Left hindlimb (tissue), 1 donor: ENCODE measurements at regions not wholly inside any gene's neighbourhood (a gene's known extent, or its start where the extent isn't known, plus 50 kb on each side); places are given as distances from the start of the nearest gene placed in this dataset.
"Not testable (repeated sequence)": the region's sequence is repeated elsewhere in the genome, so short reads cannot be mapped to it uniquely, and the experiment has no call there.

Experiments
- DNase-seq: peaks from one replicate; pipeline ENCODE4 v3.0.0-alpha.2; 2018

GRCh38 chr13:80677227-80677626 lies 336.3 kb upstream of the SPRY2 start:
- no peak for DNase-seq

DNA sequence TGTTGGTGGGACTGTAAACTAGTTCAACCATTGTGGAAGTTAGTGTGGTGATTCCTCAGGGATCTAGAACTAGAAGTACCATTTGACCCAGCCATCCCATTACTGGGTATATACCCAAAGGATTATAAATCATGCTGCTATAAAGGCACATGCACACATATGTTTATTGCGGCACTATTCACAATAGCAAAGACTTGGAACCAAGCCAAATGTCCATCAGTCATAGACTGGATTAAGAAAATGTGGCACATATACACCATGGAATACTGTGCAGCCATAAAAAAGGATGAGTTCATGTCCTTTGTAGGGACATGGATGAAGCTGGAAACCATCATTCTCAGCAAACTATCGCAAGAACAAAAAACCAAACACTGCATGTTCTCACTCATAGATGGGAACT lies 334.5 kb upstream of the SPRY2 start:
- not testable (repeated sequence) for DNase-seq

DNA sequence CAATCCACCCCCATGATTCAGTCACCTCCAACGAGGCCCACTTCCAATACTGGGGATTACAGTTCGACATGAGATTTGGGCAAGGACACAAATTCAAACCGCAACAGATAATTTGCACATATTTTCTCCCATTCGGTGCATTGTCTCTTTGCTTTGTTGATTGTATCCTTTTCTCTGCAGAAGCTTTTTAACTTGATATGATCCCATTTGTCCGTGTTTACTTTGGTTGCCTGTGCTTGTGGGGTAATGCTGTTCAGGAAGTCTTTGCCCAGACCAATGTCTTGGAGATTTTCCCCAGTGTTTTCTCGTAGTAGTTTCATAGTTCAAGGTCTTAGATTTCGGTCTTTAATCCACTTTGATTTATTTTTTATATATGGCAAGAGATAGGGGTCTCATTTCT lies 330.8 kb upstream of the SPRY2 start:
- DNase-seq = no peak

DNA sequence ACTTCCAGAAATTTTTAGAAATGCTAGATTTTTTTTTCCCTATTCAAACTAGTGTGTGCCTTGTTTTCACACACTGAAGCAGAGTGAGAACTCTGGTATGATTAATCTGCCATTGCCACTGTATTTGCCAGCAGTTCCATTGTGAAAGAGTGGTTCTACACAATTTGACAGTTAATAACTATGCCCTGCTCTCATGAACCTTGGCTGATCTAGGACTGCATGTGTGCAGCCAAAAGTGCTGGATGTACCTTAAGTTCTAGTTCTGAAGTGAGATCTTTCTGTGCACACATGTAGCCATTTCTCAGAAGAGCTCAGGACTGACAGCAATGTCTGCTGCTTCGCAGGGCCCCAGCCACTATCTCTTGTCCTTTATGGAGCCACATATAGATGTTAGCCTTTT lies 328.2 kb upstream of the SPRY2 start:
- DNase-seq = no peak

GRCh38 chr13:80668452-80668851 lies 327.5 kb upstream of the SPRY2 start:
- DNase-seq = no peak

- DNase-seq = no peak
Observed at GRCh38 chr13:80666782-80667552, 326.0 kb upstream of the SPRY2 start.

DNA sequence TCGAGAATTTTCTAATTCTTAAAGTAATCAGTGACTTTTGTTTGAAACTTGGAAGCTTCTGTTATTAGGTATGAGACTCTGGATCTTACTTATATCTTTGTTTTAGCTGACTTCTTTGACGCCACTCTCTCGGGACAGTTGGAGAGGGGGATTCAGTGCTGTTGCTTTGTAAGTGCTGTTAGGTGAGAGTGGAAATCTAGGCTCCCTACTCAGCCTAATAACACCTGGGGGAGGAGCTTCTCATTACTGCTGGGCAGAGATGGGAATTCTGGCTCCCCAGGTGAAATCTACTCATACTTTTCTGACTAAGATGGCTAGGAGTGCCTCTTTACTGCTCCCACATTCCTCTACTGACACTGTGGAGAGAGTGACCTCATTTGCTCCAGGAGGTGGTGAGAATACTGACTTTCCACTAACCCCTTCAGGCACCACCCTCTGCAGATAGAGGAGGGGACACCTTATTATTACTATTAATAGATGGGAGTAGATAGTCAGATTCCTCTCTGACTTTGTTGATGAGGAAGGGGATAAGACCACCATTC lies 324.9 kb upstream of the SPRY2 start:
- no peak for DNase-seq

- DNase-seq = no peak
Observed at GRCh38 chr13:80664950-80665349, 324.0 kb upstream of the SPRY2 start.

DNA sequence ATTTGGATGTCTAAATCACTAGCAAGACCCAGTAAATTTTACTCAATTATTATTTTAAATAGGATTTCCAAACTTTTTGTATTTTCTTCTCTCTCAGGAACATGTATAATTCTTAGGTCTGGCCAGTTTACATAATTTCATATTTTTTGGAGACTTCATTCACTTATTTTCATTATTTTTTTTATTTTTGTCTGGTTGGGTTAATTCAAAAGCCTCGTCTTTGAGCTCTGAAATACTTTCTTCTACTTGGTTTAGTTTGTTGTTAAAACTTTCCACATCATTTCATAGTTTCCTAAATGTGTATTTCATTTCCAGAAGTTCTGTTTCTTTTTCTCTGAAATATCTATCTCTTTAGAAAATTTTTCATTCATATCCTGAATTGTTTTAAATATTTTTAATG lies 322.9 kb upstream of the SPRY2 start:
- DNase-seq = no peak

DNA sequence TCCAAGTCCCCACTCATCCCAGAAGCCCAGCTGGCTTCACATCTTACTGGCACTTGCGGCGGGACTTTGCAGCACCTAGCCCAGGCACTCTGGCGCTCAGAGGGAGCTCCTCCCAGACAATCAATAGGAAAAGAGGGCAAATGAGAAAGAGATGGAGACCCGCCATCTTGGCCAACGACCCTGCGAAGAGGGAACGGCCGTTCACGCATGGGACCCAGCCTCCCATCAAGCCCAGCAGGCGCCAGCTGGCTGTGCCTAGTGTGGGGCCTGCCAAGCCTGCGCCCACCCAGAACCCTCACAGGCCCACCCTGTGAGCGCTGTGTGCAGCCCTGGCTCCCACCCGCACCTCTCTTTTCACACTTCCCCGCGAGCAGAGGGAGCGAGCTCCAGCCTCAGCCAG lies 317.8 kb upstream of the SPRY2 start:
- no peak for DNase-seq

DNA sequence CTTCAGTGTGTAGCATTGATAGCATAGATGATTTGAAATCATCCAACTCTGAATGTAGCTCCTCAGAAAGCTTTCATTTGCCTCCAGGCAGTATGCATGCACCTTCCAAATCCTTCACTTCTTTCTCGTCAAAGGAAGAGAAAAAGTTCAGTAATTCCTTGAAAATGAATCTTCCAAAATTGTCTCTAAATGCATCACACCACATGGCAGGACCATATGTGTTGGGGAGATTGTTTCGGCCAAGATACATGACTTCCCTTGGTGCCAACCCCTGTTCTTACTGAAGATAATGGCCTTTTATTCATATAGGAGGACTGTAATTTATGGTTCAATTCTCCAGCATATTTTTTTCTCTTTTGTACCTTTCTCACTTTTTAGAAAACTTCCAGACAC lies 315.6 kb upstream of the SPRY2 start:
- no peak for DNase-seq

DNA sequence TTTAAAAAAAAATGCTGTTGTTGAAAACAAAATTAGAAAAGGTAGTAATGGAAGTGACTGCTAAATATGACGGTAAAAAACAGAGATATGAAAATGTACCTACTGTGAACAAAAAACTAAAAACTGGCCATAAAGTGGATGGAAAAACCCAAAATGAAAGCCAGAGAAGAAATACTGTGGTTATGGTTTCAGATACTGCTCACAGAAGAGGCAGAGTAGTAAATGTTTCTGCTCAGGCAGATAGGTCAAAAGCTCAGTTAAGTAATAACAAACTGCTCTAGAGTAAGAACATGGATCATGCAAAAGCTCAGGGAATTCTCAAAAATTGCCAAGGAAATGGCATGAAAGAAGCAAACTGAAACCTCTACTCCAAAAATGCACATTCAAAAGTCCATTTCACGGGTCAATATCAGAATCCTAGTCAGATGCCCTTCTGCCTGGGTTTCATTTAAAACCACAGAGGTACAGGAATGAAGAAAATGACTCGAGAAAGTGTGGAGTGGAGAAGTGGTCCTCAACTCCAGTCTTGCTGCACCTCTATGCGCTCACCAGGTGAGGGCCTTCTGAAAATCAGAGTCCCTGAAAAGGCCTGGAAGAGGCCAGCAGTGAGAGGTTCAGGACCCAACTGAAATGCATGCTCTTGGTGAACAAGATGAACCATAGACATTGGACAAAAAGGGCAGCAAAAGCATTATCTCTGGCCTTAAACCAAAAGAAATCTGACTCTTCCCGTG lies 315.0 kb upstream of the SPRY2 start:
- no peak for DNase-seq

DNA sequence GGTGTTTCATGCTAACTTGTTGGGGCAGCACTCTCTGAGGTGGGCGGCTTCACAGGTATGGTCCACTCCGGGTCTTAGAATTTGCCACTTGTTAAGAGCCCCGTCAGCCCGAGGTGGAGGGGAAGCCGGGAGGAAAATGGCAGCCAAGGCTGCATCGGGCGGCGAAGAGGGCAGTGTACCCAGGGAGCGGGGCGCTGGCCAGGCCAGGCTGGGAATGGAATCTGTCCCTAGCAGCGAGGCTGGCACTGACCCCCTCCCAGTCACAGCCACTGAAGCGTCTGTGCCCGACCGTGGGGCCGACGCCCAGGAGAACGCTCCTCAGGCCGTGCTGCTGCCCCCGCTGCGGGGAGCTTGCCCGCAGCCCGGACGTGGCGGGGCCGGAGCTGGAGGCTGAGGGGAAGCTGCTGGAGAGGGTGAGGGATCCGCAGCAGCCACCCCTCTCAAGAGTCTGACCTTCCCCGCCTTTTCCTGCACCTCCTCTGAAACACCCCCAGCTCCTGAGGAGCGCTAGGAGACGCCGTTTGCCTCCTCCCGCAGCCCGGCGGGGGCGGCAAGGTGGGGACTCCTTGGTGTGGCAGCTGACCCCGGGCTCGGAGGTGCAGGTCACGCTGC lies 313.8 kb upstream of the SPRY2 start:
- no peak for DNase-seq

GRCh38 chr13:80649274-80649673 lies 308.3 kb upstream of the SPRY2 start:
- no peak for DNase-seq

GRCh38 chr13:80642641-80643040 lies 301.7 kb upstream of the SPRY2 start:
- peak; percentile 43 for DNase-seq

- no peak for DNase-seq
Observed at GRCh38 chr13:80633251-80633650, 292.3 kb upstream of the SPRY2 start.

DNA sequence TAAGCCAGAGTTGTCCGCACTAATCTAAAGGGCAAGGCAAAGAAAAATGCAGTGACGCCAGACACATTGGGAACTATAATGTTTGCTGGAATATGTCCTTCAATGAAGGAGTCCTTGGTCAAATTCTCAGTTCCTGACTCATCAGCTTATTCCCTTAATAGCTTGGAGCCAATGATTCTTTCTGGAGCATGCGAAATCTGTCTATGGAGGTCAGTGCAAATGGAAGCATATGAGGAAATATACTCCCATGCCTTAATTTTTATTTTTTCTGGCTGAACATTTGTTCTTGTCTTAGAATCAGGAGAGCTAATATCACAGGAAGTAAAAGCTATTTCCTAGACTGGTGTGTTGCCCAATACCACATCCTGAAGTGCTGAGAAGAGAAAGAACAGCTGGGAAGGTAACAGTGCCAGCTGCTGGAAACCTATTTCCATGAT lies 289.8 kb upstream of the SPRY2 start:
- no peak for DNase-seq

DNA sequence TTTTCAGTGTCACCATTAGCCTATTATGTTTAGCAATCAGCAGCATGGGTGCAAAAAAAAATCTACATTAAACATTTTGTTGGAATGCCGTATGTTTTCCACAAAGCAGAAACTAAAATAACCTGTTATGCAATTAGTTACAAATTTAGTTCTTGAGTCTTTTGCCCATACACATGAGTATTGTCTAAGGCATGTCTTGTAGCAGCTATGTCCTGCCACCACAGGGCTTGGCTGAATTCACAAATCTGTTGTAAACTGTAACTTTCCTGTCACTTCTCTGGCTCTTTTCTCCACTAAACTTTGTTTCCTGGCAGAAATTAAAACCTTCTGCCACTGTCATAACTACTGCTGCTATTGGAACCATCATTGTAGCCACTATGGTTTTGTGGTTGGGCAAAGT lies 277.9 kb upstream of the SPRY2 start:
- DNase-seq = no peak

DNA sequence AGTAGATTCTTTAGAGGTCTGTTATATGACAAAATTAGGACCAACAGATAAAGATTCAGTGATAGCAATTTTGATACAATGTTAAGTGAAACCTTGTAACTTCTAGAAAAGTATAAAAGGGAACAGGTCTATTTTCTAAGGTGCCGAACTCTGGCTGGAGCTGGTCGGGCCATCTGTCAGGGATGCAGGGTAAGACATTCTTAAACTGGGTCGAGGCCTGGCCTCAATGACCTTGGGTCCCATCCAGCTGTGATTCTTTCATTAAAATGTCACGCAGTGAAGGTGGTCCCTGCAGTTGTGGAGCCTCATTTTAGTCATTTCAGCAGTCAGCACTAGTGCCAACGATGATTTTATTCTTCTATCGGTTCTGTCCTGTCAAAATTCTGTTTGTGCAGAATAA lies 271.9 kb upstream of the SPRY2 start:
- no peak for DNase-seq

GRCh38 chr13:80611310-80611709 lies 270.4 kb upstream of the SPRY2 start:
- DNase-seq = no peak

DNA sequence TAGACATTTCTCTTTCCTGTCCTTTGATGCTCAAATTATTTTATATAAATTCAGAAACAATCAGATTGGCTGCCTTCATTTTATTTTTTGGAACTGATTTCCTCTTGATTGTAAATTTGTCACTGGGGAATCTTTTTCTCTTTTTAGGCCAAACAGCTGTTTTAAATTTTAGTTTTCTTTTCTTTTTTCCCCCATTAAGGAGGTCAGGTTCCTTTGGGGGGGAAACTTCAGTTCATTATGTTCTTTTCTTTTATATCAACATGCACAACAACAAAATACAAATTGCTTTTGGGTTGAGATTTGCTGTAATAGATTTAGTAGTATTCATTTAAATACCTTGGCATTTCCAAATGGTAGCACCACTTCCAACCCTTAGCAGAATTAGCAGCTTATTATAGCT lies 264.8 kb upstream of the SPRY2 start:
- no peak for DNase-seq

- no peak for DNase-seq
Observed at GRCh38 chr13:80605011-80605410, 264.1 kb upstream of the SPRY2 start.

GRCh38 chr13:80604098-80604497 lies 263.2 kb upstream of the SPRY2 start:
- DNase-seq = peak; percentile 37

DNA sequence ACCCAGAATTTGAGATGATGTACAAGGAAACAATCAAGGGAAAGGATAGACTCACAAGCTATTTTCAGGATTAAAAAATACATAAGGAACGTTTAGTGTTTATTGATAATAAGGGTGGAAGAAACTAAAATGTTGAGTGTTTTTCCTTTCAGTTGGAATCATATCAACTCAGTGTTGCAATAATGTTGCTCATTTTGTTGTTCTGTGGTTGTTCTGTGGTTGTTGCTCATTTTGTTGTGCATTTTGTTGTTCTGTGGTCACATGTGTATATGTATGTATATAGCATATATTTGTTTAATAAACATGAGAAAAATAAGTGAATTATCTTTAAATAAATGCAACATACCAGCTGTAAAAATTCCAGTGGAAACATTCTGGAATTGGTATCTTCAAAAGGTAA lies 262.4 kb upstream of the SPRY2 start:
- DNase-seq = no peak
